A673 (cell line): ENCODE measurements at regions not wholly inside any gene's neighbourhood (a gene's known extent, or its start where the extent isn't known, plus 50 kb on each side); places are given as distances from the start of the nearest gene placed in this dataset.

ENCODE experiments used
- EZH2 ChIP-seq: fragments of 200-600 bp; sonication (generic); IDR thresholded peaks from 2 replicates; pipeline ENCODE4 v1.6.1; 2017; ENCODE audit warnings: borderline replicate concordance, low read depth, mild to moderate bottlenecking, mixed read lengths, antibody characterized with exemption, low read length; ENCODE audit not compliant: poor library complexity, severe bottlenecking
- TF ChIP-seq, protein P1 (sequence below): fragments of 300-800, 200-600 bp; sonication (generic); conservative IDR thresholded peaks from 2 replicates; pipeline ENCODE4 v1.5.1; 2017; ENCODE audit warnings: low read depth, mild to moderate bottlenecking, antibody characterized with exemption, low read length, moderate library complexity, mixed read lengths

GRCh38 chr9:31335529-31336234, 1048.8 kb upstream of the ACO1 start:
- TF ChIP-seq, protein P1, sequence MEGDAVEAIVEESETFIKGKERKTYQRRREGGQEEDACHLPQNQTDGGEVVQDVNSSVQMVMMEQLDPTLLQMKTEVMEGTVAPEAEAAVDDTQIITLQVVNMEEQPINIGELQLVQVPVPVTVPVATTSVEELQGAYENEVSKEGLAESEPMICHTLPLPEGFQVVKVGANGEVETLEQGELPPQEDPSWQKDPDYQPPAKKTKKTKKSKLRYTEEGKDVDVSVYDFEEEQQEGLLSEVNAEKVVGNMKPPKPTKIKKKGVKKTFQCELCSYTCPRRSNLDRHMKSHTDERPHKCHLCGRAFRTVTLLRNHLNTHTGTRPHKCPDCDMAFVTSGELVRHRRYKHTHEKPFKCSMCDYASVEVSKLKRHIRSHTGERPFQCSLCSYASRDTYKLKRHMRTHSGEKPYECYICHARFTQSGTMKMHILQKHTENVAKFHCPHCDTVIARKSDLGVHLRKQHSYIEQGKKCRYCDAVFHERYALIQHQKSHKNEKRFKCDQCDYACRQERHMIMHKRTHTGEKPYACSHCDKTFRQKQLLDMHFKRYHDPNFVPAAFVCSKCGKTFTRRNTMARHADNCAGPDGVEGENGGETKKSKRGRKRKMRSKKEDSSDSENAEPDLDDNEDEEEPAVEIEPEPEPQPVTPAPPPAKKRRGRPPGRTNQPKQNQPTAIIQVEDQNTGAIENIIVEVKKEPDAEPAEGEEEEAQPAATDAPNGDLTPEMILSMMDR = no peak
- no peak for TF ChIP-seq EZH2
